Activated CD8-positive, alpha-beta T cell treated with anti-CD3 and anti-CD28 coated beads for 36 hours (primary cell): ENCODE measurements at regions not wholly inside any gene's neighbourhood (a gene's known extent, or its start where the extent isn't known, plus 50 kb on each side); places are given as distances from the start of the nearest gene placed in this dataset.

Experiments
- ATAC-seq: fragments of 200-7000 bp; cut with Tn5 transposase; one replicate; pipeline ENCODE4 v1.10.0; 2021; ENCODE audit warnings: mild to moderate bottlenecking, moderate library complexity
- CTCF ChIA-PET: fragments of 350-600 bp; sonication (Branson Sonifier 250); formaldehyde crosslinking; loops from one replicate; lab custom pipeline; 2021; ENCODE audit warnings: antibody characterized with exemption; lab: Charles Lee
- POLR2A ChIA-PET: fragments of 350-600 bp; sonication (Branson Sonifier 250); formaldehyde crosslinking; loops from one replicate; lab custom pipeline; 2021; ENCODE audit warnings: antibody characterized with exemption; lab: Charles Lee
- DNase-seq: peaks from one replicate; pipeline ENCODE4 v3.0.0-alpha.2; 2020
- H3K27ac Mint-ChIP-seq: one replicate; pipeline ENCODE4 v1.8.0; 2021; ENCODE audit warnings: mild to moderate bottlenecking, mixed read lengths
- H3K27me3 Mint-ChIP-seq: one replicate; pipeline ENCODE4 v1.8.0; 2021; ENCODE audit warnings: mixed read lengths
- H3K36me3 Mint-ChIP-seq: one replicate; pipeline ENCODE4 v1.8.0; 2021; ENCODE audit warnings: low read depth, mixed read lengths
- H3K4me1 Mint-ChIP-seq: one replicate; pipeline ENCODE4 v1.8.0; 2021; ENCODE audit warnings: low read depth, mixed read lengths
- H3K4me3 Mint-ChIP-seq: one replicate; pipeline ENCODE4 v1.8.0; 2021; ENCODE audit warnings: mild to moderate bottlenecking, moderate library complexity, mixed read lengths
- H3K9me3 Mint-ChIP-seq: one replicate; pipeline ENCODE4 v1.8.0; 2021; ENCODE audit warnings: mixed read lengths
- CTCF ChIP-seq: fragments of 200-600 bp; IDR thresholded peaks from one replicate; pipeline ENCODE4 v1.8.0; 2022; ENCODE audit warnings: antibody characterized with exemption, mild to moderate bottlenecking
- intact Hi-C: fragments of 100-400 bp; cut with micrococcal nuclease; formaldehyde crosslinking; loops from one replicate; pipeline ENCODE4 v1.10.0; 2022

- H3K4me1 Mint-ChIP-seq, result no peaks in the 10 kb centered on the region
- ChIA-PET POLR2A (no interaction called here), CTCF (no interaction called here)
- no peaks in the 10 kb centered on the region for H3K27me3 Mint-ChIP-seq
- intact Hi-C loops, result no loop called here
- no peaks in the 10 kb centered on the region for H3K9me3 Mint-ChIP-seq
- TF ChIP-seq CTCF, result no peak
- no peaks in the 10 kb centered on the region for H3K36me3 Mint-ChIP-seq
- ATAC-seq, result no peak
- no peak overlapping the region for H3K27ac Mint-ChIP-seq
- H3K4me3 Mint-ChIP-seq, result no peak overlapping the region
- no peak for DNase-seq
Observed at GRCh38 chr2:186195696-186196095, 290.4 kb upstream of the ZC3H15 start.

- no peak overlapping the region for H3K4me3 Mint-ChIP-seq
Observed at GRCh38 chr2:186197955-186198354, 288.1 kb upstream of the ZC3H15 start.

GRCh38 chr2:186199029-186199428 lies 287.0 kb upstream of the ZC3H15 start:
- H3K9me3 Mint-ChIP-seq, result peaks cover 2% of the 10 kb centered on the region
- POLR2A ChIA-PET, result no interaction called here

More at GRCh38 chr2:186197955-186198354, 288.1 kb upstream of the ZC3H15 start:
- Mint-ChIP-seq H3K36me3 (no peaks in the 10 kb centered on the region), H3K27me3 (no peaks in the 10 kb centered on the region), H3K9me3 (peaks cover 2% of the 10 kb centered on the region), H3K4me1 (no peaks in the 10 kb centered on the region), H3K27ac (no peak overlapping the region)
- ChIA-PET CTCF (no interaction called here), POLR2A (no interaction called here)
- no peak for ATAC-seq
- DNase-seq, result no peak
- no peak for TF ChIP-seq CTCF
- intact Hi-C loops, result no loop called here

GRCh38 chr2:186201371-186201770 lies 284.7 kb upstream of the ZC3H15 start:
- H3K4me3 Mint-ChIP-seq, result no peak overlapping the region
- no peak for TF ChIP-seq CTCF
- peaks cover 2% of the 10 kb centered on the region for H3K9me3 Mint-ChIP-seq
- no peaks in the 10 kb centered on the region for H3K27me3 Mint-ChIP-seq
- no peaks in the 10 kb centered on the region for H3K36me3 Mint-ChIP-seq
- CTCF ChIA-PET, result no interaction called here
- no peak overlapping the region for H3K27ac Mint-ChIP-seq
- intact Hi-C loops, result no loop called here
- POLR2A ChIA-PET, result no interaction called here
- H3K4me1 Mint-ChIP-seq, result peaks cover 4% of the 10 kb centered on the region
- DNase-seq (no peak), ATAC-seq (no peak)

More at GRCh38 chr2:186199029-186199428, 287.0 kb upstream of the ZC3H15 start:
- H3K4me1 Mint-ChIP-seq, result peaks cover 4% of the 10 kb centered on the region
- no peak overlapping the region for H3K4me3 Mint-ChIP-seq
- H3K27me3 Mint-ChIP-seq, result no peaks in the 10 kb centered on the region
- intact Hi-C loops, result no loop called here
- CTCF ChIA-PET, result no interaction called here
- no peak overlapping the region for H3K27ac Mint-ChIP-seq
- no peak for DNase-seq
- no peaks in the 10 kb centered on the region for H3K36me3 Mint-ChIP-seq
- ATAC-seq, result no peak
- TF ChIP-seq CTCF, result no peak

GRCh38 chr2:186205254-186205911 lies 280.7 kb upstream of the ZC3H15 start:
- DNase-seq (no peak), ATAC-seq (no peak)
- POLR2A ChIA-PET, result no interaction called here
- H3K4me1 Mint-ChIP-seq, result peaks cover 4% of the 10 kb centered on the region
- H3K36me3 Mint-ChIP-seq, result no peaks in the 10 kb centered on the region
- H3K4me3 Mint-ChIP-seq, result no peak overlapping the region
- H3K9me3 Mint-ChIP-seq, result peaks cover 2% of the 10 kb centered on the region
- no peak overlapping the region for H3K27ac Mint-ChIP-seq
- CTCF ChIA-PET, result no interaction called here
- H3K27me3 Mint-ChIP-seq, result no peaks in the 10 kb centered on the region
- intact Hi-C loops, result no loop called here
- TF ChIP-seq CTCF, result no peak
